ENCODE measurements at regions not wholly inside any gene's neighbourhood (a gene's known extent, or its start where the extent isn't known, plus 50 kb on each side); places are given as distances from the start of the nearest gene placed in this dataset.

- Histone ChIP-seq H3K36me3 (replicated peaks; ENCODE audit: control insufficient read depth, insufficient read depth, low read length) (no peaks in the 10 kb centered on the region), H3K27me3 (ENCODE audit: control insufficient read depth, insufficient read depth, low read length) (no peaks in the 10 kb centered on the region), H3K4me3 (ENCODE audit: insufficient read depth, low read depth, low read length) (no peak overlapping the region)
- DNase-seq: no peak
Measured at GRCh38 chr10:33721509-33721908, 387.0 kb upstream of the NRP1 start.

- DNase-seq: no peak
- no peak overlapping the region for H3K4me3 ChIP-seq (ENCODE audit: insufficient read depth, low read depth, low read length)
- H3K36me3 ChIP-seq (replicated peaks; ENCODE audit: control insufficient read depth, insufficient read depth, low read length): no peaks in the 10 kb centered on the region
- H3K27me3 ChIP-seq (ENCODE audit: control insufficient read depth, insufficient read depth, low read length): no peaks in the 10 kb centered on the region
Measured at GRCh38 chr10:33720161-33720560, 385.7 kb upstream of the NRP1 start.

GRCh38 chr10:33719005-33719703 lies 384.7 kb upstream of the NRP1 start:
- Histone ChIP-seq H3K4me3 (ENCODE audit: insufficient read depth, low read depth, low read length) (no peak overlapping the region), H3K36me3 (replicated peaks; ENCODE audit: control insufficient read depth, insufficient read depth, low read length) (no peaks in the 10 kb centered on the region), H3K27me3 (ENCODE audit: control insufficient read depth, insufficient read depth, low read length) (no peaks in the 10 kb centered on the region)
- DNase-seq: no peak

GRCh38 chr10:33716501-33717267 lies 382.2 kb upstream of the NRP1 start:
- no peaks in the 10 kb centered on the region for H3K36me3 ChIP-seq (replicated peaks; ENCODE audit: control insufficient read depth, insufficient read depth, low read length)
- DNase-seq: no peak

GRCh38 chr10:33715303-33715975 lies 381.0 kb upstream of the NRP1 start:
- DNase-seq: no peak
- Histone ChIP-seq H3K36me3 (replicated peaks; ENCODE audit: control insufficient read depth, insufficient read depth, low read length) (no peaks in the 10 kb centered on the region), H3K4me3 (ENCODE audit: insufficient read depth, low read depth, low read length) (no peak overlapping the region), H3K27me3 (ENCODE audit: control insufficient read depth, insufficient read depth, low read length) (no peaks in the 10 kb centered on the region)

More at GRCh38 chr10:33716501-33717267, 382.2 kb upstream of the NRP1 start:
- Histone ChIP-seq H3K27me3 (ENCODE audit: control insufficient read depth, insufficient read depth, low read length) (no peaks in the 10 kb centered on the region), H3K4me3 (ENCODE audit: insufficient read depth, low read depth, low read length) (no peak overlapping the region)

GRCh38 chr10:33712825-33713224 lies 378.4 kb upstream of the NRP1 start:
- H3K4me3 ChIP-seq (ENCODE audit: insufficient read depth, low read depth, low read length): no peak overlapping the region
- no peaks in the 10 kb centered on the region for H3K36me3 ChIP-seq (replicated peaks; ENCODE audit: control insufficient read depth, insufficient read depth, low read length)
- DNase-seq: no peak
- no peaks in the 10 kb centered on the region for H3K27me3 ChIP-seq (ENCODE audit: control insufficient read depth, insufficient read depth, low read length)

- H3K36me3 ChIP-seq (replicated peaks; ENCODE audit: control insufficient read depth, insufficient read depth, low read length): no peaks in the 10 kb centered on the region
- no peak overlapping the region for H3K4me3 ChIP-seq (ENCODE audit: insufficient read depth, low read depth, low read length)
- H3K27me3 ChIP-seq (ENCODE audit: control insufficient read depth, insufficient read depth, low read length): no peaks in the 10 kb centered on the region
- no peak for DNase-seq
Measured at GRCh38 chr10:33710006-33710405, 375.5 kb upstream of the NRP1 start.

GRCh38 chr10:33709008-33709753 lies 374.7 kb upstream of the NRP1 start:
- H3K4me3 ChIP-seq (ENCODE audit: insufficient read depth, low read depth, low read length): no peak overlapping the region
- DNase-seq: no peak
- H3K27me3 ChIP-seq (ENCODE audit: control insufficient read depth, insufficient read depth, low read length): no peaks in the 10 kb centered on the region
- H3K36me3 ChIP-seq (replicated peaks; ENCODE audit: control insufficient read depth, insufficient read depth, low read length): no peaks in the 10 kb centered on the region

- H3K27me3 ChIP-seq (ENCODE audit: control insufficient read depth, insufficient read depth, low read length): no peaks in the 10 kb centered on the region
- H3K36me3 ChIP-seq (replicated peaks; ENCODE audit: control insufficient read depth, insufficient read depth, low read length): no peaks in the 10 kb centered on the region
- DNase-seq: no peak
- no peak overlapping the region for H3K4me3 ChIP-seq (ENCODE audit: insufficient read depth, low read depth, low read length)
Measured at GRCh38 chr10:33708561-33708960, 374.1 kb upstream of the NRP1 start.

GRCh38 chr10:33706746-33707145 lies 372.3 kb upstream of the NRP1 start:
- no peaks in the 10 kb centered on the region for H3K36me3 ChIP-seq (replicated peaks; ENCODE audit: control insufficient read depth, insufficient read depth, low read length)
- H3K27me3 ChIP-seq (ENCODE audit: control insufficient read depth, insufficient read depth, low read length): no peaks in the 10 kb centered on the region
- no peak overlapping the region for H3K4me3 ChIP-seq (ENCODE audit: insufficient read depth, low read depth, low read length)
- no peak for DNase-seq

- H3K27me3 ChIP-seq (ENCODE audit: control insufficient read depth, insufficient read depth, low read length): no peaks in the 10 kb centered on the region
- no peaks in the 10 kb centered on the region for H3K36me3 ChIP-seq (replicated peaks; ENCODE audit: control insufficient read depth, insufficient read depth, low read length)
- DNase-seq: no peak
- H3K4me3 ChIP-seq (ENCODE audit: insufficient read depth, low read depth, low read length): no peak overlapping the region
Measured at GRCh38 chr10:33706191-33706590, 371.7 kb upstream of the NRP1 start.

GRCh38 chr10:33704214-33704830 lies 369.9 kb upstream of the NRP1 start:
- H3K27me3 ChIP-seq (ENCODE audit: control insufficient read depth, insufficient read depth, low read length): no peaks in the 10 kb centered on the region
- H3K36me3 ChIP-seq (replicated peaks; ENCODE audit: control insufficient read depth, insufficient read depth, low read length): no peaks in the 10 kb centered on the region
- DNase-seq: no peak
- H3K4me3 ChIP-seq (ENCODE audit: insufficient read depth, low read depth, low read length): no peak overlapping the region

GRCh38 chr10:33703501-33704213 lies 369.2 kb upstream of the NRP1 start:
- Histone ChIP-seq H3K4me3 (ENCODE audit: insufficient read depth, low read depth, low read length) (no peak overlapping the region), H3K36me3 (replicated peaks; ENCODE audit: control insufficient read depth, insufficient read depth, low read length) (no peaks in the 10 kb centered on the region), H3K27me3 (ENCODE audit: control insufficient read depth, insufficient read depth, low read length) (no peaks in the 10 kb centered on the region)
- DNase-seq: no peak

- DNase-seq: no peak
- no peaks in the 10 kb centered on the region for H3K36me3 ChIP-seq (replicated peaks; ENCODE audit: control insufficient read depth, insufficient read depth, low read length)
- H3K4me3 ChIP-seq (ENCODE audit: insufficient read depth, low read depth, low read length): no peak overlapping the region
- H3K27me3 ChIP-seq (ENCODE audit: control insufficient read depth, insufficient read depth, low read length): no peaks in the 10 kb centered on the region
Measured at GRCh38 chr10:33698033-33698432, 363.6 kb upstream of the NRP1 start.

Data from H7 (cell line).